Stimulated activated CD4-positive, alpha-beta T cell treated with anti-CD3 and anti-CD28 coated beads, Interleukin-4, amount 100 ng/mL, for 24 hours (primary cell): ENCODE measurements at regions not wholly inside any gene's neighbourhood (a gene's known extent, or its start where the extent isn't known, plus 50 kb on each side); places are given as distances from the start of the nearest gene placed in this dataset.

ENCODE experiments used
- DNase-seq: peaks from one replicate; pipeline ENCODE4 v3.0.0-alpha.2; 2020

GRCh38 chr17:51496378-51496777, 236.0 kb downstream of the UTP18 start:
- DNase-seq: no peak

- DNase-seq: no peak
Observed at GRCh38 chr17:51499897-51500296, 239.6 kb downstream of the UTP18 start.

GRCh38 chr17:51500454-51500853, 240.1 kb downstream of the UTP18 start:
- DNase-seq: no peak

- no peak for DNase-seq
Observed at GRCh38 chr17:51505450-51505849, 245.1 kb downstream of the UTP18 start.

GRCh38 chr17:51507444-51507843, 247.1 kb downstream of the UTP18 start:
- no peak for DNase-seq

- DNase-seq: no peak
Observed at GRCh38 chr17:51508048-51508447, 247.7 kb downstream of the UTP18 start.

GRCh38 chr17:51510940-51511339, 250.6 kb downstream of the UTP18 start:
- no peak for DNase-seq

GRCh38 chr17:51512220-51512907, 252.0 kb downstream of the UTP18 start:
- DNase-seq: no peak

GRCh38 chr17:51516924-51517323, 256.6 kb downstream of the UTP18 start:
- DNase-seq: no peak

GRCh38 chr17:51524524-51524923, 264.2 kb downstream of the UTP18 start:
- no peak for DNase-seq

- DNase-seq: no peak
Observed at GRCh38 chr17:51526507-51526906, 266.2 kb downstream of the UTP18 start.

- DNase-seq: no peak
Observed at GRCh38 chr17:51527225-51527982, 267.1 kb downstream of the UTP18 start.

- DNase-seq: no peak
Observed at GRCh38 chr17:51528111-51528510, 267.8 kb downstream of the UTP18 start.

GRCh38 chr17:51533219-51533618, 272.9 kb downstream of the UTP18 start:
- no peak for DNase-seq

- no peak for DNase-seq
Observed at GRCh38 chr17:51533821-51534220, 273.5 kb downstream of the UTP18 start.

GRCh38 chr17:51536627-51537026, 276.3 kb downstream of the UTP18 start:
- no peak for DNase-seq

GRCh38 chr17:51537996-51538550, 277.7 kb downstream of the UTP18 start:
- no peak for DNase-seq

GRCh38 chr17:51540151-51540550, 279.8 kb downstream of the UTP18 start:
- no peak for DNase-seq

- no peak for DNase-seq
Observed at GRCh38 chr17:51541215-51541614, 280.9 kb downstream of the UTP18 start.

GRCh38 chr17:51546114-51546513, 285.8 kb downstream of the UTP18 start:
- no peak for DNase-seq

GRCh38 chr17:51548125-51548524, 287.8 kb downstream of the UTP18 start:
- no peak for DNase-seq

GRCh38 chr17:51555153-51555552, 294.8 kb downstream of the UTP18 start:
- DNase-seq: no peak

GRCh38 chr17:51559778-51560177, 299.4 kb downstream of the UTP18 start:
- no peak for DNase-seq

- no peak for DNase-seq
Observed at GRCh38 chr17:51560398-51560797, 300.1 kb downstream of the UTP18 start.
